Stomach (tissue), 8 donors: ENCODE measurements at regions not wholly inside any gene's neighbourhood (a gene's known extent, or its start where the extent isn't known, plus 50 kb on each side); places are given as distances from the start of the nearest gene placed in this dataset.

Experiments used
- DNase-seq, 2 donors: peaks; one replicate each; pipeline versions ENCODE4 v3.0.0 to v3.0.0-alpha.2; 2013 to 2019
- H3K27ac ChIP-seq, 5 donors: fragments of 200-600 bp in 4 of 5; sonication (generic) in 4 of 5; one replicate each; pipeline ENCODE4 v1.5.1; 2013 to 2019; ENCODE audit warnings: mild to moderate bottlenecking in 1 of 5, moderate library complexity in 1 of 5
- H3K27me3 ChIP-seq, 3 donors: fragments of 200-600 bp; sonication (generic); one replicate each; pipeline ENCODE4 v1.5.1; 2017 to 2019; ENCODE audit warnings: mixed run types in 1 of 3
- H3K36me3 ChIP-seq, 4 donors: fragments of 200-600 bp; sonication (generic); 1 replicate in 3 of 4; 2 replicates in 1 of 4; pipeline ENCODE4 v1.5.1; 2016 to 2019
- H3K4me1 ChIP-seq, 4 donors: fragments of 200-600 bp; sonication (generic); one replicate each; pipeline ENCODE4 v1.5.1; 2016 to 2019
- H3K4me3 ChIP-seq, 4 donors: fragments of 200-600 bp; sonication (generic) in 3 of 4; one replicate each; pipeline ENCODE4 v1.5.1; 2016 to 2019; ENCODE audit warnings: mild to moderate bottlenecking in 1 of 4
- H3K9me3 ChIP-seq, 4 donors: fragments of 200-600 bp; sonication (generic); one replicate each; pipeline ENCODE4 v1.5.1; 2016 to 2019
- EP300 ChIP-seq: sonication (generic); formaldehyde crosslinking; IDR thresholded peaks from one replicate; pipeline ENCODE4 v1.6.1; 2017; ENCODE audit warnings: antibody characterized with exemption
- POLR2A ChIP-seq, 4 donors: fragments of 450-650 bp; IDR thresholded peaks; one replicate each; pipeline ENCODE4 v1.6.1; 2016; ENCODE audit warnings: antibody characterized with exemption in 4 of 4, control low read depth in 2 of 4, mild to moderate bottlenecking in 1 of 4, moderate library complexity in 1 of 4
- POLR2AphosphoS5 ChIP-seq, 3 donors: sonication (generic); formaldehyde crosslinking; IDR thresholded peaks; one replicate each; pipeline ENCODE4 v1.6.1; 2016; ENCODE audit warnings: antibody characterized with exemption in 3 of 3
- WGBS, 5 donors: extraction: QIAGEN DNeasy Blood & Tissue Kit in 3 of 5; methylation state at CpG; one replicate each; pipeline versions ENCODE4 v1.1.5 to v1.1.7; 2013 to 2018; 5-methylcytosine and 5-hydroxymethylcytosine counted together
- intact Hi-C: fragments of 100-400 bp; cut with DNase I; formaldehyde crosslinking; loops from one replicate; pipeline ENCODE4 v1.15.1; 2023; ENCODE audit warnings: low total_unique reads
- TF ChIP-seq, protein P1 (sequence below), 7 experiments: fragments of 450-650 bp in 4 of 7; fragments of 200-600 bp in 3 of 7; sonication (generic) in 3 of 7; IDR thresholded peaks; one replicate each; pipeline ENCODE4 v1.5.1; 2016 to 2019; ENCODE audit warnings: antibody characterized with exemption in 7 of 7, control low read depth in 2 of 7, mild to moderate bottlenecking in 1 of 7
- donor health status: healthy with polysubstance abuse.
- donor health status: Bipolar disorder and iron deficiency.
- donor health status: healthy.

GRCh38 chr2:105570757-105571156 is 171.9 kb upstream of the FHL2 start:
- TF ChIP-seq EP300, result no peak
- TF ChIP-seq, protein P1, sequence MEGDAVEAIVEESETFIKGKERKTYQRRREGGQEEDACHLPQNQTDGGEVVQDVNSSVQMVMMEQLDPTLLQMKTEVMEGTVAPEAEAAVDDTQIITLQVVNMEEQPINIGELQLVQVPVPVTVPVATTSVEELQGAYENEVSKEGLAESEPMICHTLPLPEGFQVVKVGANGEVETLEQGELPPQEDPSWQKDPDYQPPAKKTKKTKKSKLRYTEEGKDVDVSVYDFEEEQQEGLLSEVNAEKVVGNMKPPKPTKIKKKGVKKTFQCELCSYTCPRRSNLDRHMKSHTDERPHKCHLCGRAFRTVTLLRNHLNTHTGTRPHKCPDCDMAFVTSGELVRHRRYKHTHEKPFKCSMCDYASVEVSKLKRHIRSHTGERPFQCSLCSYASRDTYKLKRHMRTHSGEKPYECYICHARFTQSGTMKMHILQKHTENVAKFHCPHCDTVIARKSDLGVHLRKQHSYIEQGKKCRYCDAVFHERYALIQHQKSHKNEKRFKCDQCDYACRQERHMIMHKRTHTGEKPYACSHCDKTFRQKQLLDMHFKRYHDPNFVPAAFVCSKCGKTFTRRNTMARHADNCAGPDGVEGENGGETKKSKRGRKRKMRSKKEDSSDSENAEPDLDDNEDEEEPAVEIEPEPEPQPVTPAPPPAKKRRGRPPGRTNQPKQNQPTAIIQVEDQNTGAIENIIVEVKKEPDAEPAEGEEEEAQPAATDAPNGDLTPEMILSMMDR (IDR thresholded peaks at IDR 0.05), result no peak
- TF ChIP-seq POLR2AphosphoS5 (IDR thresholded peaks at IDR 0.05), result no peak
- TF ChIP-seq POLR2A (IDR thresholded peaks at IDR 0.05), result no peak
- Histone ChIP-seq H3K27ac (no peak overlapping the region), H3K27me3 (peaks cover 0 to 12% (median 0%) of the 10 kb centered on the region in 3 donors), H3K36me3 (no peaks in the 10 kb centered on the region), H3K9me3 (no peaks in the 10 kb centered on the region), H3K4me1 (peaks cover 9 to 42% (median 26%) of the 10 kb centered on the region in 4 donors), H3K4me3 (no peak overlapping the region)
- WGBS, 5 donors, result 90 to 97% (median 94%) methylated on average over 4 of the region's 4 CpGs
- intact Hi-C loops, result loop anchor here (10.0 kb wide), 2 partner anchors 174 to 524 kb away; partner anchors contain the start of gene NCK2
- no peak for DNase-seq

- WGBS, 5 donors, result 93 to 97% (median 93%) methylated on average over 8 of the region's 8 CpGs
- Histone ChIP-seq H3K4me1 (peaks cover 5 to 37% (median 22%) of the 10 kb centered on the region in 4 donors), H3K4me3 (no peak overlapping the region), H3K27me3 (peaks cover 0 to 12% (median 0%) of the 10 kb centered on the region in 3 donors), H3K9me3 (no peaks in the 10 kb centered on the region), H3K27ac (no peak overlapping the region), H3K36me3 (no peaks in the 10 kb centered on the region)
- no peak for DNase-seq
- no peak for TF ChIP-seq POLR2A (IDR thresholded peaks at IDR 0.05)
- TF ChIP-seq, protein P1 (IDR thresholded peaks at IDR 0.05), result no peak
- no peak for TF ChIP-seq EP300
- TF ChIP-seq POLR2AphosphoS5 (IDR thresholded peaks at IDR 0.05), result no peak
- intact Hi-C loops, result loop anchor here (10.0 kb wide), 2 partner anchors 174 to 524 kb away; partner anchors contain the start of gene NCK2
These were observed 171.5 kb upstream of the FHL2 start for GRCh38 chr2:105570326-105570725.

GRCh38 chr2:105569606-105570005 is 170.8 kb upstream of the FHL2 start:
- H3K9me3 ChIP-seq, result no peaks in the 10 kb centered on the region
- intact Hi-C loops, result loop anchor here (10.0 kb wide), 2 partner anchors 175 to 525 kb away; partner anchors contain the start of gene NCK2
- H3K27me3 ChIP-seq, result peaks cover 0 to 12% (median 0%) of the 10 kb centered on the region in 3 donors
- no peak overlapping the region for H3K4me3 ChIP-seq
- H3K4me1 ChIP-seq, result peaks cover 4 to 30% (median 18%) of the 10 kb centered on the region in 4 donors
- no peak for DNase-seq
- no peak overlapping the region for H3K27ac ChIP-seq
- 86 to 96% (median 92%) methylated on average over 6 of the region's 6 CpGs for WGBS, 5 donors
- TF ChIP-seq EP300, result no peak
- TF ChIP-seq, protein P1 (IDR thresholded peaks at IDR 0.05), result no peak
- TF ChIP-seq POLR2A (IDR thresholded peaks at IDR 0.05), result no peak
- TF ChIP-seq POLR2AphosphoS5 (IDR thresholded peaks at IDR 0.05), result no peak
- no peaks in the 10 kb centered on the region for H3K36me3 ChIP-seq

DNA sequence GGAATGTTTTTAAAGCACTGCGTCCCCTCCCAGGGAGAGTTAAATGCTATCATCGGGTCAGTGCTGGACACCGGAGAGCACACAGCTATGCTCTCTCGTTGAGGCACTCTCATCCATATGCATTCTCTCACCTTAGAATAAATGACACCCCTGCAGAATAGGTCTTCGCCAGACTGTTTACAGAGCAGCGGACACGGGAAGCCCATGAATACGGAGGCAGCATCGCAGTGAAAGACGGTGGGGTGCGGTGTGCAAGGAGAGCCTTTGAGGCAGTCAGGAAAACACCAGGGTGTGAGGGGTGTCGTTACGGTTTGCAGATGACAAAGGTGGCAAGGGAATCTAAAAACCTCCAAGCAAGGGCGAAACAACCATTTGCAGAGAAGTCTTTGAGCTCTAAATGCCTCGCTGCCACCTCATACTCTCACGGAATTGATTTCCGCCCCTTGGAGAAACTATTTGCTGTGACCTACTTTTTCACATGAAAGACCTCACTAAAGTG is 169.2 kb upstream of the FHL2 start:
- H3K27ac ChIP-seq, result no peak overlapping the region
- peaks cover 0 to 12% (median 0%) of the 10 kb centered on the region in 3 donors for H3K27me3 ChIP-seq
- intact Hi-C loops, result no loop called here
- H3K36me3 ChIP-seq, result no peaks in the 10 kb centered on the region
- H3K4me1 ChIP-seq, result peaks cover under 1 to 15% (median 5%) of the 10 kb centered on the region in 4 donors
- no peak for DNase-seq
- 27 to 41% (median 33%) methylated on average over 17 of the region's 17 CpGs for WGBS, 5 donors
- no peak overlapping the region for H3K4me3 ChIP-seq
- H3K9me3 ChIP-seq, result no peaks in the 10 kb centered on the region
- TF ChIP-seq, protein P1 (IDR thresholded peaks at IDR 0.05), result no peak
- no peak for TF ChIP-seq POLR2A (IDR thresholded peaks at IDR 0.05)
- TF ChIP-seq POLR2AphosphoS5 (IDR thresholded peaks at IDR 0.05), result no peak
- TF ChIP-seq EP300, result no peak
